Progenitor cell of endocrine pancreas (in vitro differentiated cells): ENCODE measurements at regions not wholly inside any gene's neighbourhood (a gene's known extent, or its start where the extent isn't known, plus 50 kb on each side); places are given as distances from the start of the nearest gene placed in this dataset.
A peak's percentile ranks its signal among the peaks of the same experiment; 100 is the strongest.
"Not testable (repeated sequence)": the region's sequence is repeated elsewhere in the genome, so short reads cannot be mapped to it uniquely, and the experiment has no call there.

Experiments used
- DNase-seq: peaks from one replicate; pipeline ENCODE4 v3.0.0; 2021; ENCODE audit warnings: low spot score; ENCODE audit not compliant: unreplicated experiment
- H3K27ac Mint-ChIP-seq: 2 replicates; pipeline ENCODE4 v1.8.0; 2021; ENCODE audit warnings: mild to moderate bottlenecking, moderate library complexity, mixed read lengths
- H3K27me3 Mint-ChIP-seq: 2 replicates; pipeline ENCODE4 v1.8.0; 2021; ENCODE audit warnings: mixed read lengths
- H3K36me3 Mint-ChIP-seq: 2 replicates; pipeline ENCODE4 v1.8.0; 2022; ENCODE audit warnings: mixed read lengths; ENCODE audit not compliant: insufficient read depth
- H3K4me1 Mint-ChIP-seq: 2 replicates; pipeline ENCODE4 v1.8.0; 2021; ENCODE audit warnings: low read depth, mixed read lengths
- H3K4me3 Mint-ChIP-seq: 2 replicates; pipeline ENCODE4 v1.8.0; 2021; ENCODE audit warnings: low read depth, mild to moderate bottlenecking, moderate library complexity, mixed read lengths
- H3K9me3 Mint-ChIP-seq: 2 replicates; pipeline ENCODE4 v1.8.0; 2021; ENCODE audit warnings: low read depth, mixed read lengths
- TF ChIP-seq, protein P1 (sequence below): fragments of 200-600 bp; sonication (generic); IDR thresholded peaks from one replicate; pipeline ENCODE4 v1.5.0; 2021; ENCODE audit warnings: antibody characterized with exemption, mild to moderate bottlenecking; ENCODE audit not compliant: unreplicated experiment

DNA sequence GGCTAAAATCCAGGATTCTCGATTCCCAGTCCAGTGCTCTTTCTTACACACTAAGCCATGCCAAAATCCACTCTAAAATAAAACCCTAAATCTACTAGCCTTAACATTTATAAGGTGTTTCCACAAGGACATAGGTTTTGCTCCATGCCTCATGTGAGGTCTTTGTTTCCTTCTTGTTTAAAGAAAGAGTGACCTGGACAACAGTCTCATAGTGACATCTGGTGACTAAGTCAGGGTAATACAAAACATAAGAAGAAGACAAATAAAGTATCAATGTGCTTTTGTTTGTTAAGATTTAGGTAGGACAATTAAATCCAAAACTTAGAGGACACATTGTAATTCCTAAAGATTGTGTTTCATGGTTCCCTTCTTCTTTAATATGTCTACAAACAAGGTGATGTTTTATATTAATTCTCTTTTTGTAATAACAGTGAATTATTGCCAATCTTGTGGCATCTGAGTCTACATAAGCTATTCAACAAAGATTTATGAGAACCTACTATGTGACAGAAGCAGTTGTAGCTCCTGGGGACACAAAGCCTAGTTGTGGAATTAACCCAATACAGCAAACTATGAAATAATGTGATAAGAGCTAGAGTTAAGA, 93.0 kb upstream of the TRIM77 start:
- H3K4me3 Mint-ChIP-seq, H3K36me3 Mint-ChIP-seq, H3K4me1 Mint-ChIP-seq, H3K27me3 Mint-ChIP-seq, H3K9me3 Mint-ChIP-seq, DNase-seq: not testable (repeated sequence)
- TF ChIP-seq, protein P1, sequence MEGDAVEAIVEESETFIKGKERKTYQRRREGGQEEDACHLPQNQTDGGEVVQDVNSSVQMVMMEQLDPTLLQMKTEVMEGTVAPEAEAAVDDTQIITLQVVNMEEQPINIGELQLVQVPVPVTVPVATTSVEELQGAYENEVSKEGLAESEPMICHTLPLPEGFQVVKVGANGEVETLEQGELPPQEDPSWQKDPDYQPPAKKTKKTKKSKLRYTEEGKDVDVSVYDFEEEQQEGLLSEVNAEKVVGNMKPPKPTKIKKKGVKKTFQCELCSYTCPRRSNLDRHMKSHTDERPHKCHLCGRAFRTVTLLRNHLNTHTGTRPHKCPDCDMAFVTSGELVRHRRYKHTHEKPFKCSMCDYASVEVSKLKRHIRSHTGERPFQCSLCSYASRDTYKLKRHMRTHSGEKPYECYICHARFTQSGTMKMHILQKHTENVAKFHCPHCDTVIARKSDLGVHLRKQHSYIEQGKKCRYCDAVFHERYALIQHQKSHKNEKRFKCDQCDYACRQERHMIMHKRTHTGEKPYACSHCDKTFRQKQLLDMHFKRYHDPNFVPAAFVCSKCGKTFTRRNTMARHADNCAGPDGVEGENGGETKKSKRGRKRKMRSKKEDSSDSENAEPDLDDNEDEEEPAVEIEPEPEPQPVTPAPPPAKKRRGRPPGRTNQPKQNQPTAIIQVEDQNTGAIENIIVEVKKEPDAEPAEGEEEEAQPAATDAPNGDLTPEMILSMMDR = peak; percentile 69
- H3K27ac Mint-ChIP-seq = peak overlapping the region; percentile 93

DNA sequence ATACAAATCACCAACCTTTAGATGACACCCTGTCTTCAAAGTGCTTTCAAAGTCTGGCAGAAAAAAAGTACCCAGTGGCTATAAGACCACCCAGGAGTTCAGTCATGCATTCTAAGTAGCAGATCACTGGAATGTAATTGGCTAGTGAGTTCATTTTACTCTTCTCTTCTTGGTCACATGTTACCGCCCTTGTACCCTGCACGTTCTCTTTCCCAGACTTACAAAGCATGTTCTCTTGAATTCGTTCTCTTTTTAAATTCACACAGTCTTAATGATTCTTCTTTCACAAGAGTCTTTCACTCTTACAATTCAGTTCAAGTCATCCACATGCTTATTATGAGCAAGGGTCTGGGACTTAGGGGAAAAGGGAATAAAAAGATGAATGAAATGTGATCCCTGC, 89.4 kb upstream of the TRIM77 start:
- H3K27ac Mint-ChIP-seq, H3K4me3 Mint-ChIP-seq, H3K9me3 Mint-ChIP-seq, DNase-seq, H3K27me3 Mint-ChIP-seq, H3K36me3 Mint-ChIP-seq, H3K4me1 Mint-ChIP-seq: not testable (repeated sequence)

DNA sequence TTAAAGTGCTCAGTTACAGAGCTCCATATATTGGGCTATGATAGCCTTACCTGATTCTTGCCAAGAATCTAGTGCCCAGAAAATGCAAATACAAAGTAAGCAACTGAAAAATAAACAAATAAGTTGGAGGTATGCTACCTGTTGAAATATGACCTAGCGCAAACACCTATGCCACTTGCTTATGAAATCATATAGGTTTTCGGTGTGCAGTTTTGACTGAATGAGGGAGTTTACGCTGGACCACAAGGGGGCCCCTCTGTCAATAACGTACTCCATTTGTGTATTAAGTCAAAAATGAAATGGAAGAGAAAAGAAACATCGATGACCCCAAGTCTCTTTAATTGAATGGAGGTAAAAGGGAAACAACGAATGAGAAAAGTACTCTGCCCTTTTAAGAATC, 84.9 kb upstream of the TRIM77 start:
- no peaks in the 10 kb centered on the region for H3K27me3 Mint-ChIP-seq

DNA sequence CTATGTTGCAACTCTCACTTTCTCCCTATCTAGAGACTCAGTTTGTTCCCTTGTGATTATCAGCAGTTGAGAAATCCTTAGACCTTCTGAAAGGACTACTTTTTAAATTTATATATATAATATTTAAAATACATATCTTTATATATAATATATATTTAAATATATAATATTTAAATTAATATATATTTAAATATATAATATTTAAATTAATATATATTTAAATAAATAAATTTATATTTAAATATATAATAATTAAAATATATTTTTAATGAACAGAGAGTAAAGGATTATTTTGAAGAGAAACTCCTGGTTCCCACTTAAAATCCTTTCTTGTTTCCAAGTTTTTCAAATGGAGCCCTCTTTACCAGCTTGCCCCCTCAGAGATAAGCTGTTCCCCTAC, 83.7 kb upstream of the TRIM77 start:
- no peaks in the 10 kb centered on the region for H3K9me3 Mint-ChIP-seq
- TF ChIP-seq, protein P1 = no peak
- no peaks in the 10 kb centered on the region for H3K27me3 Mint-ChIP-seq
- DNase-seq = no peak
- no peaks in the 10 kb centered on the region for H3K4me1 Mint-ChIP-seq
- no peak overlapping the region for H3K4me3 Mint-ChIP-seq
- H3K27ac Mint-ChIP-seq = no peak overlapping the region
- no peaks in the 10 kb centered on the region for H3K36me3 Mint-ChIP-seq

More for the DNA sequence above, 84.9 kb upstream of the TRIM77 start:
- H3K27ac Mint-ChIP-seq = no peak overlapping the region
- H3K4me1 Mint-ChIP-seq = no peaks in the 10 kb centered on the region
- H3K9me3 Mint-ChIP-seq = no peaks in the 10 kb centered on the region
- no peaks in the 10 kb centered on the region for H3K36me3 Mint-ChIP-seq
- TF ChIP-seq, protein P1 = peak; percentile 40
- H3K4me3 Mint-ChIP-seq = no peak overlapping the region
- DNase-seq = no peak

DNA sequence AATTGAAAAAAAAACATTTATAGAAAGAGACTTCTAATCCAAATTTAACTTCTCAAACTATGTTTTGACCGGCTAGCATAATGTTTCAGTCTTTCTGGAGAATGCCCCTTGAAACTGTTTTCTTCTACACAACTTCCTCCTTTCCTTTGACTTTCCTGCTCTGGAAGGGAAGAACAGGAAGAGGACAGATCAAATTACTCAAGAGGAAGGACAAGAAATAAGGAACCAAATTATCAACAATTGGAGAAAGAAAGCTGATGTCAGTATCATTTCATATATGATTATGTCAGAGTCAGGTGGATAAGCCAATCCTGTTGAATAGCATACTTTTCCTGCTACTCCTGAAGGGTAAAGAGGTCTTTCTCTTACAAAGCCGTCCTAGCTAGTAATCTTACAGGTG, 83.2 kb upstream of the TRIM77 start:
- not testable (repeated sequence) for H3K27me3 Mint-ChIP-seq, H3K27ac Mint-ChIP-seq, H3K9me3 Mint-ChIP-seq, DNase-seq, H3K4me3 Mint-ChIP-seq, H3K4me1 Mint-ChIP-seq, H3K36me3 Mint-ChIP-seq

DNA sequence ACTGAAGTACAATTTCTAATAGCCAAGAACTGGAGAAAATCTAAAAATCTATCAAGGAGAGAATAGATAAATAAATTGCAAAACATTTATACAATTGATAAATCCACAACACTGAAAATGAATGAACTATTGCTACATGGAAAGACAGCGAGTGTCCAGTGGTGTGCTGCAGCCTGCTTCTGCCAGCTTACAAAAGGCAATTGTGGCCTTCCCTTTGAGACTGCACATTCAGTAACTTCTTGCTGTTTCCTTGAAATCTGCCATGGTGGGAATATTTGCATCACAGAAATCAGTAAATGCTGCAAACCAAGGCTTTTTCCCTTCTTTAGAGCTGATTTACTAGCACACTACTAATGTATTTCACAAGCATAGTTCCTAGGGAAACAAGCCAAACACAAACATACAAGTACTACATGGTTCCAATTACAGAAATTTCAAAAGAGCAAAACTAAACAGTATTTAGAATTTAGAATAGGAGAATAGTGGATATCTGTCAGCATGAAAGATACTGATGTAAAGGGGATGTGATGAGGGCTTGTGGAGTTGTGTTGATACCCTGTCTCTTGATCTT, 76.9 kb upstream of the TRIM77 start:
- DNase-seq = no peak
- Mint-ChIP-seq H3K4me1 (no peaks in the 10 kb centered on the region), H3K9me3 (no peaks in the 10 kb centered on the region), H3K36me3 (no peaks in the 10 kb centered on the region), H3K4me3 (no peak overlapping the region), H3K27ac (no peak overlapping the region), H3K27me3 (no peaks in the 10 kb centered on the region)
- TF ChIP-seq, protein P1 = no peak

DNA sequence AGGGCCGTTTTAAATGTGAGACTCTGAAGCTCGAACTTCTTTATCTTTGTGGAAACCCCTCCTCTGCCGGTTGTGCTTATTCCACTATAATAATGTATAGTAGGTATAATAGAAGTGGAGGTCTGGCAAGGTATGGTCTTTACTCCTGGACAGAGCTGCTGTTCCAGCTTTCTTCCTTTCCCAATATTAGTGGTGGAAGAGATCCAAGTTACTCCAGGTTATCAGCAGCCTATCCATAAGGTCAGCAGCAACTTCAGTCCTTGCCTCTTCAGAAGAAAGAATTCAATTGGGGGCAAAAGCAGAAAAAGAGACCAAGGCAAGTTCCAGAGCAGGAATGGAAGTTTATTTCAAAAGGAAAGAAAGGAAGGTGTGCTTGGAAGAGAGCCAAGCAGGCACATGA, 69.3 kb upstream of the TRIM77 start:
- H3K27ac Mint-ChIP-seq, H3K4me1 Mint-ChIP-seq, H3K27me3 Mint-ChIP-seq, H3K9me3 Mint-ChIP-seq, H3K4me3 Mint-ChIP-seq, DNase-seq, H3K36me3 Mint-ChIP-seq: not testable (repeated sequence)

DNA sequence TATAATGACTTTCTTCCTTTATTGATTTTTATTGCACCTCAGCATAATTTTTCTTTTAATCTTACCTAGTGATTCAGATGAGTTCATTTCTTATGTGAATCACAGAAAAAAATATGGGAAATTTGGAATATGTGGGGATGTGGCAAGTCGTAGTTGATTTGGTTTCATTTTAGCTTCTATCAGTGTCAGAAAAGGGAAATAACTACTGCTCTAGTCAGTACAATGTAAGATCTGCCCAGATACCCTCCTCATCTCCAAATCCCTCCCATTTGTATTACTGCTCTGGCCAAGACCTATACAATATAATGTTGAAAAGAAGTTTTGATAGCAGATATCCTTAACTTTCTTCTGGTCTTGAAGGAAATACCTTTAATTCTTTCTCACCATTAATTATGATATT, 61.9 kb upstream of the TRIM77 start:
- not testable (repeated sequence) for H3K27ac Mint-ChIP-seq, H3K36me3 Mint-ChIP-seq, H3K27me3 Mint-ChIP-seq, DNase-seq, H3K4me1 Mint-ChIP-seq, H3K9me3 Mint-ChIP-seq, H3K4me3 Mint-ChIP-seq

DNA sequence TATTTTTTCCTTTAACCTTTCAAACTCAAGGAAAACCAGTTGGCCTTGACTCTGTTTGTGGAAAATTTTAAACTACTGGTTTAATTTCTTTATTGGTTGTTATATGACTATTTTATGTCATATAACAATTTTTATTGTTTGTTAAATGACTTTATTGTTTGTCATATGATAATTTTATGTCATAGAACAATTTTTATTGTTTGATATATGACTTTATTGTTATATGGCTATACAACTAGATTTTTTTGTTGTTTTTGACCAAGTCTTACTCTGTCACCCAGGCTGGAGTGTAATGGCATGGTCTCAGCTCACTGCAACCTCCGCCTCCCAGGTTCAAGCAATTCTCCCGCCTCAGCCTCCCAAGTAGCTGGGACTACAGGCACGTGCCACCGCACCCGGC, 61.1 kb upstream of the TRIM77 start:
- H3K9me3 Mint-ChIP-seq, DNase-seq, H3K27ac Mint-ChIP-seq, H3K27me3 Mint-ChIP-seq, H3K4me3 Mint-ChIP-seq, H3K36me3 Mint-ChIP-seq, H3K4me1 Mint-ChIP-seq: not testable (repeated sequence)

DNA sequence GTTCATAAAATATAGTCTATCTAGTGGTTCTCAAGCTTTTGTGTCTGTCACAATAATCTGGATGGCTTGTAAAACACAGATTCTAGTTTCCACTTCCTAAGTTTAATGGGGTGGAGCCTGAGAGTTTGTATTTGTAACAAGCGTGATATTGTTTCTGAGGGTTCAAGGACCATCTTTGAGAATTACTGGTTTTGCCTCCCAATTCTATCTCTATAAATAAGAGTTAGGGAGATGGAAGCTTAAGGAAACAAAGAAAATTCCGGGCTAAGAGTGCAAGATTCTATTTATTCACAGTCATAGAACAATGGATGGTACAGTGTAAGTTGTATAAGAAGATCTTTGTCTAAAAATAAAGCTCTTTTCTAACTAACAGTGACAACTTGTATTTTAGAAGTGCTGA, 55.4 kb upstream of the TRIM77 start:
- not testable (repeated sequence) for H3K4me1 Mint-ChIP-seq, H3K9me3 Mint-ChIP-seq, H3K27ac Mint-ChIP-seq

More for the DNA sequence above, 55.4 kb upstream of the TRIM77 start:
- not testable (repeated sequence) for H3K27me3 Mint-ChIP-seq, H3K4me3 Mint-ChIP-seq, DNase-seq, H3K36me3 Mint-ChIP-seq
